SU-DHL-6 (cell line): ENCODE measurements at regions not wholly inside any gene's neighbourhood (a gene's known extent, or its start where the extent isn't known, plus 50 kb on each side); places are given as distances from the start of the nearest gene placed in this dataset.

Source experiments
- H2AFZ ChIP-seq: fragments of 200-600 bp; sonication (generic); 2 replicates; pipeline ENCODE4 v1.6.1; 2014; ENCODE audit warnings: low read depth, mild to moderate bottlenecking, moderate library complexity, mixed read lengths, antibody characterized with exemption, low read length; ENCODE audit not compliant: severe bottlenecking
- H3F3A ChIP-seq: fragments of 200-600 bp; shearing (Covaris generic); 2 replicates; pipeline ENCODE4 v1.6.0; 2016; ENCODE audit warnings: antibody characterized with exemption, mild to moderate bottlenecking; ENCODE audit not compliant: insufficient read depth
- H3K27ac ChIP-seq: fragments of 200-600 bp; sonication (generic); 2 replicates; pipeline ENCODE4 v1.5.1; 2016; ENCODE audit warnings: low read depth, mild to moderate bottlenecking, low read length, moderate library complexity, mixed read lengths
- H3K27me3 ChIP-seq: fragments of 200-600 bp; sonication (generic), shearing (Covaris generic); 2 replicates; pipeline ENCODE4 v1.6.0; 2014; ENCODE audit warnings: mild to moderate bottlenecking, low read length
- H3K36me3 ChIP-seq: fragments of 200-600 bp; sonication (generic); 2 replicates; pipeline ENCODE4 v1.6.1; 2014; ENCODE audit warnings: mild to moderate bottlenecking, low read length, mixed read lengths
- H3K4me2 ChIP-seq: fragments of 300-600, 200-600 bp; shearing (Covaris generic), sonication (generic); 2 replicates; pipeline ENCODE4 v1.6.0; 2014; ENCODE audit warnings: low read length, low read depth, mild to moderate bottlenecking; ENCODE audit not compliant: poor library complexity, severe bottlenecking
- H3K4me3 ChIP-seq: fragments of 200-600 bp; sonication (generic); 2 replicates; pipeline ENCODE4 v1.5.1; 2014; ENCODE audit warnings: antibody characterized with exemption, low read length, mild to moderate bottlenecking, mixed read lengths; ENCODE audit not compliant: insufficient read depth, poor library complexity, severe bottlenecking
- H3K79me2 ChIP-seq: fragments of 200-600 bp; sonication (generic); 2 replicates; pipeline ENCODE4 v1.6.1; 2014; ENCODE audit warnings: mild to moderate bottlenecking, low read length, moderate library complexity; ENCODE audit not compliant: insufficient read depth
- H3K9ac ChIP-seq: fragments of 200-600 bp; sonication (generic); 2 replicates; pipeline ENCODE4 v1.7.0; 2014; ENCODE audit warnings: mild to moderate bottlenecking, low read length
- H3K9me2 ChIP-seq: fragments of 200-600 bp; sonication (generic); replicated peaks from 2 replicates; pipeline ENCODE4 v1.6.1; 2014; ENCODE audit warnings: low read length; ENCODE audit not compliant: insufficient read depth
- H3K9me3 ChIP-seq: fragments of 200-600 bp; sonication (generic); 2 replicates; pipeline ENCODE4 v1.6.1; 2014; ENCODE audit warnings: low read length, mixed read lengths; ENCODE audit not compliant: insufficient read depth
- H4K20me1 ChIP-seq: fragments of 200-600 bp; sonication (generic); 2 replicates; pipeline ENCODE4 v1.6.1; 2014; ENCODE audit warnings: low read depth, mild to moderate bottlenecking, antibody characterized with exemption, low read length, moderate library complexity, mixed read lengths
- EZH2phosphoT487 ChIP-seq: fragments of 200-600 bp; sonication (generic), shearing (Covaris generic); conservative IDR thresholded peaks from 2 replicates; pipeline ENCODE4 v1.6.1; 2018; ENCODE audit warnings: mild to moderate bottlenecking, antibody characterized with exemption, low read length, moderate library complexity, mixed read lengths
- TF ChIP-seq, protein P1 (sequence below): fragments of 200-600 bp; sonication (generic); IDR thresholded peaks from one replicate; pipeline ENCODE4 v1.5.1; 2017; ENCODE audit warnings: antibody characterized with exemption, mild to moderate bottlenecking, low read length, moderate library complexity; ENCODE audit not compliant: insufficient read depth, poor library complexity, severe bottlenecking

DNA sequence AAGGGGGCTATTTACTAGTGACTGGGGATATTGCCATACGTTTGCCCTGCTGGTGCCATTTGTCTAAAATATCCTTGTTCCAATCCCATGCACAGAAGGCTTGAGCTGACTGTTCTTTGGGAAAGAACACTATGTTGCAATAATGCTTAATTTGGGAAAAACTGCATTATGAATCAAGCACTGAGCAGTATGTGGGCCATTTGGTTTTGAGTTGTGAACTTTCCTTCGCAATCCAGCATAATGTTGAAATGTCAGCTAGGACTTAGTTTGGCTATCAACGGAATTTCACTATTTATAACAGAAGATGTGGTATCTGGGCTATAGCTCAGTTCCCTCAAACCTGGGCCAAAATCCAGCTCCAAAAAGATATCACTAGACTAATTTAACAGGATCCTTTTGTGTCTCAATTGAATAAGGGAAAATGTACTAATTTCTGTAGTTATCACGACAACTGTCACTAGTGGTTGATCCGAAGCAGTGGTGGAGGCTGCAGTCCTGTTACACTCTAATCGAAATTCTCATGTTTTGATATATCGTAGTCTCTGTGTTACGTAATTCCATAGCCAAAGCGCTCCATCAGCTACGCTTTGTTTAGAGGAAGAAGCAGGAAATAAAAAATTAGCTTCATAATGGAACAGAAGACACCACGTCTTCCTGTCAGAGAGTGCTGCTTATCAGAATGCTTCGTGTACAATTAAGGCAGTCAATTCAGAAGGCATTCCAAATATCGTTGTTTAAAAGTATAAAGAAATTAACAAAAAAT, 686.8 kb upstream of the SALL3 start:
- H3K36me3 ChIP-seq: no peaks in the 10 kb centered on the region
- no peaks in the 10 kb centered on the region for H3F3A ChIP-seq
- H3K9me2 ChIP-seq: no peaks in the 10 kb centered on the region
- no peak overlapping the region for H2AFZ ChIP-seq
- H3K79me2 ChIP-seq: no peaks in the 10 kb centered on the region
- no peaks in the 10 kb centered on the region for H3K27me3 ChIP-seq
- no peak overlapping the region for H3K9ac ChIP-seq
- TF ChIP-seq EZH2phosphoT487: no peak
- TF ChIP-seq, protein P1, sequence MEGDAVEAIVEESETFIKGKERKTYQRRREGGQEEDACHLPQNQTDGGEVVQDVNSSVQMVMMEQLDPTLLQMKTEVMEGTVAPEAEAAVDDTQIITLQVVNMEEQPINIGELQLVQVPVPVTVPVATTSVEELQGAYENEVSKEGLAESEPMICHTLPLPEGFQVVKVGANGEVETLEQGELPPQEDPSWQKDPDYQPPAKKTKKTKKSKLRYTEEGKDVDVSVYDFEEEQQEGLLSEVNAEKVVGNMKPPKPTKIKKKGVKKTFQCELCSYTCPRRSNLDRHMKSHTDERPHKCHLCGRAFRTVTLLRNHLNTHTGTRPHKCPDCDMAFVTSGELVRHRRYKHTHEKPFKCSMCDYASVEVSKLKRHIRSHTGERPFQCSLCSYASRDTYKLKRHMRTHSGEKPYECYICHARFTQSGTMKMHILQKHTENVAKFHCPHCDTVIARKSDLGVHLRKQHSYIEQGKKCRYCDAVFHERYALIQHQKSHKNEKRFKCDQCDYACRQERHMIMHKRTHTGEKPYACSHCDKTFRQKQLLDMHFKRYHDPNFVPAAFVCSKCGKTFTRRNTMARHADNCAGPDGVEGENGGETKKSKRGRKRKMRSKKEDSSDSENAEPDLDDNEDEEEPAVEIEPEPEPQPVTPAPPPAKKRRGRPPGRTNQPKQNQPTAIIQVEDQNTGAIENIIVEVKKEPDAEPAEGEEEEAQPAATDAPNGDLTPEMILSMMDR: no peak
- no peak overlapping the region for H3K4me2 ChIP-seq
- no peak overlapping the region for H3K27ac ChIP-seq
- H4K20me1 ChIP-seq: no peaks in the 10 kb centered on the region
- no peak overlapping the region for H3K4me3 ChIP-seq
- H3K9me3 ChIP-seq: no peaks in the 10 kb centered on the region

DNA sequence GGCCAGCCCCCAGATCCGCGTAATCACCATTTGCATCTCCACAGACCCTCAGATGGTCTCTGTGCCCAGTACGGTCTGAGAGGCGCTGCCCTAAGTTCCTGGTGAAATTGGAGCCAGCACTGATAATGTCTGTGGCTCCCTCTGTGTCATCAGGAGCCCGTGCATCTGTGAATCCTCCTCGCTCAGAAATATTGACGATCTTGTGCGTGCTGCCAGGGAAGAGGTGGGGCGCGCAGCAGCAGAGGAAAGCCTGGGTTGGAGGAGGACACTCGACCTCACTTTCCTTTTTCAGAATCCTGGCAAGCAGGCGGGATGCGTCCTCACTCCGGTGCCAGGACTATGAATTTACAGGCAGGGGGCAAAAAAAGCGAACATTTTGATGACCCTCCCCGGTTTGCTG, 686.1 kb upstream of the SALL3 start:
- Histone ChIP-seq H3K9me2 (no peaks in the 10 kb centered on the region), H3K79me2 (no peaks in the 10 kb centered on the region), H3K9ac (no peak overlapping the region), H3K4me3 (no peak overlapping the region), H3K9me3 (no peaks in the 10 kb centered on the region), H3K27ac (no peak overlapping the region), H2AFZ (no peak overlapping the region), H4K20me1 (no peaks in the 10 kb centered on the region), H3F3A (no peaks in the 10 kb centered on the region), H3K36me3 (no peaks in the 10 kb centered on the region), H3K4me2 (no peak overlapping the region), H3K27me3 (no peaks in the 10 kb centered on the region)
- TF ChIP-seq EZH2phosphoT487: no peak
- TF ChIP-seq, protein P1: no peak

DNA sequence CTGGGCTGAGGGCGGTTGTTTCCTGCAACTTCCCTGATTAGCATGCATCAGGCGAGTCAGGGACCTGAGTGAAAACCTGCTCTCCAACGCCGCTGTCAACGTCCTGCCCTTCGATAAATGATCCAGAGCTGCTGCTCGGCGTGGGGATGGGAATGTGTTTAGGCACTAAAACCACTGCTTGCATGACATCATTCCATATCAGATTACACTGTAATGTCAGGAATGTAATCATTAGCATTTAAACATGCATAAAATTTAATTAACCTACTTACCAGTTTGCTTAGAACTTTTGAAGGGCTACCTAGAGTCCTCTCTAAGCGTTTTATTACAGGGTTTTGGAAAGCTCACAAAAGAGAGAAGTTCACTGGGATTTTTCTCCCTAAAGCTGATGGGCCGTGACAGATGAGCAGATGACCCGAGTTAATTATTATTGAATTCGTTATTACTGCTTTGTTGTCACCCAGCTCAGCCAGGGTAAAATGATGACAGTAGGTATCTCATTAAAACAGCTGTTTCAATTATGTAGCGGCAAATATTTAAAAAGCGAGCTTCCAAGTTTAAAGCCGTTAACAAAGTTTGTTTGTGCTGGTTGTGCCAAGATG, 685.6 kb upstream of the SALL3 start:
- no peaks in the 10 kb centered on the region for H4K20me1 ChIP-seq
- no peak overlapping the region for H3K4me2 ChIP-seq
- H3K9me3 ChIP-seq: no peaks in the 10 kb centered on the region
- no peaks in the 10 kb centered on the region for H3F3A ChIP-seq
- H3K4me3 ChIP-seq: no peak overlapping the region
- H3K36me3 ChIP-seq: no peaks in the 10 kb centered on the region
- no peak overlapping the region for H2AFZ ChIP-seq
- H3K9me2 ChIP-seq: no peaks in the 10 kb centered on the region
- H3K27ac ChIP-seq: no peak overlapping the region
- TF ChIP-seq, protein P1: no peak
- TF ChIP-seq EZH2phosphoT487: no peak
- H3K9ac ChIP-seq: no peak overlapping the region
- no peaks in the 10 kb centered on the region for H3K79me2 ChIP-seq
- H3K27me3 ChIP-seq: no peaks in the 10 kb centered on the region
